ENCODE measurements at regions not wholly inside any gene's neighbourhood (a gene's known extent, or its start where the extent isn't known, plus 50 kb on each side); places are given as distances from the start of the nearest gene placed in this dataset.

DNA sequence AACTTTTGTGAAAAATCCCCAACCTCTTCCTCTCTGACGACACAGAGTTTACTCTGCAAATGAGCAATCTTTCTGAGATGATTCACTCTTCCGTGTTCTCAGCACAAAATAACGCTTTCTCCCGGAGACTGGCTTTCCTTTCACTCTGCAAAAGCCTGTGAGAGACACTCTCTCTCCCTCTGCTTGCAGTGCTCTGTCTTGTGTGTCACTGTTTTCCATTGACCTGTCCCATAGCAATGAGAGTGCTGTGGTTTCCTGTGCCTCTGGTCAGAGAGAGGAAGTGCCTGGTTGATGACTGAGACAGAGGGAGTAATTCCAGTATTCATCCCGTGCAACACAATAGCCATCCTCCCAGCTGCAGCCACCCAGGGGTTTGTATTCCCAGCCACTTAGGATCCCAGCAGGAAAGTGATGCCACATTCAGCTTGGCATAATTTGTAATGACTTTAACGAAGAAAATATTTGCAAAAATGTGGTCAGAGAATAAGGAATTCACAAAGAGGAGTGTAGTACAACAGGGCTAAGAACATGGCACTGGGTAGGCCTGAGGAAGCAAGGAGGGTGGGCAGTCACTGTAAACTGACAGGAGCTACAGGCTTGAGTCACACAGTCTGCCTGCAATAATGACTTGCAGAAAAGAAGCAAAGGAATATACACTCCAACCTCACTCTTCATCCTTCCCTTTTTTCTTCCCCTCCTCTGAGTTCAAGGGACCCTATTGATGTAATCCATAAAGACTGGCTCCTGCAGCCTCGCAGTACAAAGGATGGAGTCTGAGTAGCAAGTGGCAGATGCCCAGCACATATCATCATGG, 463.5 kb upstream of the RGMB start:
- Histone ChIP-seq H3K27ac (ENCODE audit: extremely low read depth, low read depth, low read length) (no peak overlapping the region), H3K36me3 (ENCODE audit: control insufficient read depth in 2 of 2, insufficient read depth in 1 of 2, low read length in 2 of 2) (no peaks in the 10 kb centered on the region), H3K9me3 (ENCODE audit: control insufficient read depth, insufficient read depth, low read depth, low read length) (no peaks in the 10 kb centered on the region), H3K4me1 (ENCODE audit: control insufficient read depth, insufficient read depth, low read length) (no peaks in the 10 kb centered on the region), H3K4me3 (ENCODE audit: low read depth, low read length) (no peak overlapping the region)
- ChIA-PET POLR2A (no interaction called here), CTCF (no interaction called here)
- TF ChIP-seq ZNF121 (tag by site-specific recombination; IDR thresholded peaks at IDR 0.05): no peak
- TF ChIP-seq SCRT2 (tag by site-specific recombination; IDR thresholded peaks at IDR 0.05): no peak
- no peak for TF ChIP-seq ZNF529 (tag by site-specific recombination; IDR thresholded peaks at IDR 0.05; ENCODE audit: insufficient replicate concordance)
- TF ChIP-seq, protein P1, sequence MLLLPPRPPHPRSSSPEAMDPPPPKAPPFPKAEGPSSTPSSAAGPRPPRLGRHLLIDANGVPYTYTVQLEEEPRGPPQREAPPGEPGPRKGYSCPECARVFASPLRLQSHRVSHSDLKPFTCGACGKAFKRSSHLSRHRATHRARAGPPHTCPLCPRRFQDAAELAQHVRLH (tag by site-specific recombination; IDR thresholded peaks at IDR 0.05): no peak
- no peak for TF ChIP-seq ZNF140 (tag by site-specific recombination; IDR thresholded peaks at IDR 0.05)
- TF ChIP-seq ZNF391 (tag by site-specific recombination; IDR thresholded peaks at IDR 0.05; ENCODE audit: borderline replicate concordance, low read depth): no peak
- no peak for TF ChIP-seq ZIC2 (tag by site-specific recombination; IDR thresholded peaks at IDR 0.05)
- TF ChIP-seq ZNF223 (tag by site-specific recombination; IDR thresholded peaks at IDR 0.05): no peak

DNA sequence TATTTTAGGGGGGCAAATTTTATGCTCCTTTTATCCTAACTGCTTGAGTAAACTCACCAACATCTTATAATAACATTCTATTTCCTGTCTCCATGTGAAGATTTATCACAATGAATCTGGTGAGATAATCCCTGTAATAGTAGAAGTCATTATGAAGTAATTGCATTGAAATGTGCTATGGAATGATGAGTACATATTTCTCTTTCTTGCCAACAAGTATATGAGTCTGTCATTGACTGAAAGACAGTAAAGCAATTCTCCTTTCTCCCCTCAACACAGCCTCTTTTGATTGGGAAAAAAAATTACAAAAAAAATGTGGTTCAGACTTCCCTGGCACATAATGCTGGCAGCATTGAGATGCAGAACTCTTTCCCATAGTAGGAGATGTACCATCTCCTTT, 459.2 kb upstream of the RGMB start:
- CTCF ChIA-PET: no interaction called here
- H3K27ac ChIP-seq (ENCODE audit: extremely low read depth, low read depth, low read length): no peak overlapping the region

DNA sequence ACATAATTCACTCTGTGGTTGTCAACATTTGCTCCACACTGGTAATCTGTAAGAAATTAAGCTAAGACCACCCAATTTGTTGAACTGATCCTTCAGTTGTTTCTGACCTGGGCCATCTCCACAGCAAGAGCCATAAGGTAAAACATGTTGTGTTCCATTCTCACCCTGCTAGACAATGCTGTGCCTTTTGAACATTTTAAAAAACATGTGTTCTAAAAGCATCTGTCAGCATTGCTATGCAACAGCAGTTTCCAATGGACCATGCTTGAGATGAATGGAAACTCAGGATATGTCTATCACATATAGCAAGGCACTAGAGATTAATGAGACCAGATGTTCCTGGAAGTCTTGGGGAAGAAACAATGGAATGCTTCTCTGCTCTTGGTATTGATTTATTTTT, 455.1 kb upstream of the RGMB start:
- no peaks in the 10 kb centered on the region for H3K4me1 ChIP-seq (ENCODE audit: control insufficient read depth, insufficient read depth, low read length)
- CTCF ChIA-PET: interaction anchor here (0.6 to 0.8 kb wide), 2 partner anchors 603 to 670 kb away, joined by 3 read pairs; no protein-coding TSS in a partner anchor
- H3K27ac ChIP-seq (ENCODE audit: extremely low read depth, low read depth, low read length): no peak overlapping the region
- TF ChIP-seq ZNF366 (tag by site-specific recombination; conservative IDR thresholded peaks at IDR 0.05): no peak
- TF ChIP-seq ZNF561 (tag by site-specific recombination; IDR thresholded peaks at IDR 0.05; ENCODE audit: borderline replicate concordance): no peak
- no peak for TF ChIP-seq ZNF548 (tag by site-specific recombination; IDR thresholded peaks at IDR 0.05)
- TF ChIP-seq ZNF324 (tag by site-specific recombination; IDR thresholded peaks at IDR 0.05): no peak
- TF ChIP-seq, protein P2, sequence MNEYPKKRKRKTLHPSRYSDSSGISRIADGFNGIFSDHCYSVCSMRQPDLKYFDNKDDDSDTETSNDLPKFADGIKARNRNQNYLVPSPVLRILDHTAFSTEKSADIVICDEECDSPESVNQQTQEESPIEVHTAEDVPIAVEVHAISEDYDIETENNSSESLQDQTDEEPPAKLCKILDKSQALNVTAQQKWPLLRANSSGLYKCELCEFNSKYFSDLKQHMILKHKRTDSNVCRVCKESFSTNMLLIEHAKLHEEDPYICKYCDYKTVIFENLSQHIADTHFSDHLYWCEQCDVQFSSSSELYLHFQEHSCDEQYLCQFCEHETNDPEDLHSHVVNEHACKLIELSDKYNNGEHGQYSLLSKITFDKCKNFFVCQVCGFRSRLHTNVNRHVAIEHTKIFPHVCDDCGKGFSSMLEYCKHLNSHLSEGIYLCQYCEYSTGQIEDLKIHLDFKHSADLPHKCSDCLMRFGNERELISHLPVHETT (tag by site-specific recombination; IDR thresholded peaks at IDR 0.05): no peak
- TF ChIP-seq ZNF175 (tag by site-specific recombination; IDR thresholded peaks at IDR 0.05): no peak
- TF ChIP-seq, protein P3, sequence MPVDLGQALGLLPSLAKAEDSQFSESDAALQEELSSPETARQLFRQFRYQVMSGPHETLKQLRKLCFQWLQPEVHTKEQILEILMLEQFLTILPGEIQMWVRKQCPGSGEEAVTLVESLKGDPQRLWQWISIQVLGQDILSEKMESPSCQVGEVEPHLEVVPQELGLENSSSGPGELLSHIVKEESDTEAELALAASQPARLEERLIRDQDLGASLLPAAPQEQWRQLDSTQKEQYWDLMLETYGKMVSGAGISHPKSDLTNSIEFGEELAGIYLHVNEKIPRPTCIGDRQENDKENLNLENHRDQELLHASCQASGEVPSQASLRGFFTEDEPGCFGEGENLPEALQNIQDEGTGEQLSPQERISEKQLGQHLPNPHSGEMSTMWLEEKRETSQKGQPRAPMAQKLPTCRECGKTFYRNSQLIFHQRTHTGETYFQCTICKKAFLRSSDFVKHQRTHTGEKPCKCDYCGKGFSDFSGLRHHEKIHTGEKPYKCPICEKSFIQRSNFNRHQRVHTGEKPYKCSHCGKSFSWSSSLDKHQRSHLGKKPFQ (tag by site-specific recombination; IDR thresholded peaks at IDR 0.05): no peak
- no peak for TF ChIP-seq ZNF521 (tag by site-specific recombination; IDR thresholded peaks at IDR 0.05)
- TF ChIP-seq ZNF221 (tag by site-specific recombination; IDR thresholded peaks at IDR 0.05; ENCODE audit: borderline replicate concordance): no peak
- TF ChIP-seq ZNF350 (tag by site-specific recombination; IDR thresholded peaks at IDR 0.05): no peak
- TF ChIP-seq SP2 (tag by site-specific recombination; IDR thresholded peaks at IDR 0.05): no peak
- no peak for TF ChIP-seq ZNF701 (tag by site-specific recombination; IDR thresholded peaks at IDR 0.05)
- no peaks in the 10 kb centered on the region for H3K9me3 ChIP-seq (ENCODE audit: control insufficient read depth, insufficient read depth, low read depth, low read length)
- POLR2A ChIA-PET: no interaction called here
- no peaks in the 10 kb centered on the region for H3K36me3 ChIP-seq (ENCODE audit: control insufficient read depth in 2 of 2, insufficient read depth in 1 of 2, low read length in 2 of 2)
- H3K4me3 ChIP-seq (ENCODE audit: low read depth, low read length): no peak overlapping the region

More for the DNA sequence above, 459.2 kb upstream of the RGMB start:
- POLR2A ChIA-PET: no interaction called here
- no peaks in the 10 kb centered on the region for H3K4me1 ChIP-seq (ENCODE audit: control insufficient read depth, insufficient read depth, low read length)
- no peaks in the 10 kb centered on the region for H3K9me3 ChIP-seq (ENCODE audit: control insufficient read depth, insufficient read depth, low read depth, low read length)
- H3K4me3 ChIP-seq (ENCODE audit: low read depth, low read length): no peak overlapping the region
- no peaks in the 10 kb centered on the region for H3K36me3 ChIP-seq (ENCODE audit: control insufficient read depth in 2 of 2, insufficient read depth in 1 of 2, low read length in 2 of 2)
- TF ChIP-seq, protein P4, sequence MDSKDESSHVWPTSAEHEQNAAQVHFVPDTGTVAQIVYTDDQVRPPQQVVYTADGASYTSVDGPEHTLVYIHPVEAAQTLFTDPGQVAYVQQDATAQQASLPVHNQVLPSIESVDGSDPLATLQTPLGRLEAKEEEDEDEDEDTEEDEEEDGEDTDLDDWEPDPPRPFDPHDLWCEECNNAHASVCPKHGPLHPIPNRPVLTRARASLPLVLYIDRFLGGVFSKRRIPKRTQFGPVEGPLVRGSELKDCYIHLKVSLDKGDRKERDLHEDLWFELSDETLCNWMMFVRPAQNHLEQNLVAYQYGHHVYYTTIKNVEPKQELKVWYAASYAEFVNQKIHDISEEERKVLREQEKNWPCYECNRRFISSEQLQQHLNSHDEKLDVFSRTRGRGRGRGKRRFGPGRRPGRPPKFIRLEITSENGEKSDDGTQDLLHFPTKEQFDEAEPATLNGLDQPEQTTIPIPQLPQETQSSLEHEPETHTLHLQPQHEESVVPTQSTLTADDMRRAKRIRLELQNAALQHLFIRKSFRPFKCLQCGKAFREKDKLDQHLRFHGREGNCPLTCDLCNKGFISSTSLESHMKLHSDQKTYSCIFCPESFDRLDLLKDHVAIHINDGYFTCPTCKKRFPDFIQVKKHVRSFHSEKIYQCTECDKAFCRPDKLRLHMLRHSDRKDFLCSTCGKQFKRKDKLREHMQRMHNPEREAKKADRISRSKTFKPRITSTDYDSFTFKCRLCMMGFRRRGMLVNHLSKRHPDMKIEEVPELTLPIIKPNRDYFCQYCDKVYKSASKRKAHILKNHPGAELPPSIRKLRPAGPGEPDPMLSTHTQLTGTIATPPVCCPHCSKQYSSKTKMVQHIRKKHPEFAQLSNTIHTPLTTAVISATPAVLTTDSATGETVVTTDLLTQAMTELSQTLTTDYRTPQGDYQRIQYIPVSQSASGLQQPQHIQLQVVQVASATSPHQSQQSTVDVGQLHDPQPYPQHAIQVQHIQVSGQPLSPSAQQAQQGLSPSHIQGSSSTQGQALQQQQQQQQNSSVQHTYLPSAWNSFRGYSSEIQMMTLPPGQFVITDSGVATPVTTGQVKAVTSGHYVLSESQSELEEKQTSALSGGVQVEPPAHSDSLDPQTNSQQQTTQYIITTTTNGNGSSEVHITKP (tag by site-specific recombination; IDR thresholded peaks at IDR 0.05): no peak
- TF ChIP-seq IKZF3 (tag by site-specific recombination; IDR thresholded peaks at IDR 0.05): no peak
